Endothelial cell of umbilical vein (primary cell): ENCODE measurements at regions not wholly inside any gene's neighbourhood (a gene's known extent, or its start where the extent isn't known, plus 50 kb on each side); places are given as distances from the start of the nearest gene placed in this dataset.

ENCODE experiments used
- BruUV-seq: library from RNA; stranded (reverse); fragments of 400-500 nt; replicated peaks from 2 replicates; lab custom pipeline; 2021; lab: Mats Ljungman, UMichigan
- CTCF ChIA-PET: fragments of 300-600, 350-600 bp; sonication (Branson Sonifier 250); formaldehyde crosslinking; loops from one replicate; lab custom pipeline; 2021; ENCODE audit warnings: antibody characterized with exemption, inconsistent platforms; lab: Charles Lee
- POLR2A ChIA-PET: fragments of 300-600, 350-600 bp; sonication (Branson Sonifier 250); formaldehyde crosslinking; loops from one replicate; lab custom pipeline; 2021; ENCODE audit warnings: antibody characterized with exemption, inconsistent platforms; lab: Charles Lee
- DNase-seq: peaks from one replicate; pipeline ENCODE4 v3.0.0-alpha.2; 2011; ENCODE audit warnings: low read depth, low spot score
- FAIRE-seq: peaks from 2 replicates; lab custom pipeline; 2011; peaks lifted over from hg19 to GRCh38; lab: Jason Lieb, UNC
- H2AFZ ChIP-seq: 2 replicates; pipeline ENCODE4 v1.6.0; 2012; ENCODE audit warnings: low read depth, low read length, control low read depth, inconsistent platforms
- H3K27ac ChIP-seq: 2 replicates; pipeline ENCODE4 v1.5.1; 2011; ENCODE audit warnings: low read depth, mild to moderate bottlenecking, control low read depth, low read length, moderate library complexity; ENCODE audit not compliant: insufficient read depth
- H3K27me3 ChIP-seq, 2 experiments: 2 replicates each; pipeline versions ENCODE4 v1.6.0 to v1.6.1; 2011; ENCODE audit warnings: low read length in 2 of 2, mixed read lengths in 1 of 2; ENCODE audit not compliant: control insufficient read depth in 2 of 2, insufficient read depth in 2 of 2
- H3K36me3 ChIP-seq, 2 experiments: 2 replicates in 1 of 2; 3 replicates in 1 of 2; pipeline ENCODE4 v1.5.1; 2011; ENCODE audit warnings: low read length in 2 of 2, mild to moderate bottlenecking in 1 of 2, moderate library complexity in 1 of 2; ENCODE audit not compliant: control insufficient read depth in 2 of 2, insufficient read depth in 2 of 2; ENCODE audit errors: extremely low read depth in 1 of 2
- H3K4me1 ChIP-seq: 3 replicates; pipeline ENCODE4 v1.5.1; 2011; ENCODE audit warnings: mild to moderate bottlenecking, low read length; ENCODE audit not compliant: control insufficient read depth, insufficient read depth; ENCODE audit errors: extremely low read depth
- H3K4me2 ChIP-seq: 2 replicates; pipeline ENCODE4 v1.6.1; 2011; ENCODE audit warnings: low read length, control low read depth, mixed read lengths; ENCODE audit not compliant: insufficient read depth
- H3K4me3 ChIP-seq, 3 experiments: fragments of 200-600 bp in 1 of 3; sonication (generic), shearing (Covaris generic) in 1 of 3; replicated peaks in 1 of 3; 2 replicates each; pipeline ENCODE4 v1.5.1; 2011 to 2016; ENCODE audit warnings: control low read depth in 3 of 3, low read length in 3 of 3, mild to moderate bottlenecking in 2 of 3, inconsistent platforms in 1 of 3, low read depth in 1 of 3, moderate library complexity in 1 of 3; ENCODE audit not compliant: insufficient read depth in 1 of 3
- H3K79me2 ChIP-seq: 2 replicates; pipeline ENCODE4 v1.6.0; 2012; ENCODE audit warnings: low read length, inconsistent platforms; ENCODE audit not compliant: control insufficient read depth, insufficient read depth
- H3K9ac ChIP-seq: replicated peaks from 2 replicates; pipeline ENCODE3; 2011; ENCODE audit warnings: low read length, control low read depth; ENCODE audit not compliant: insufficient read depth; ENCODE audit errors: extremely low read depth
- H3K9me1 ChIP-seq: replicated peaks from 3 replicates; pipeline ENCODE4 v1.6.0; 2011; ENCODE audit warnings: mild to moderate bottlenecking, low read length; ENCODE audit not compliant: control insufficient read depth, insufficient read depth; ENCODE audit errors: extremely low read depth
- H3K9me3 ChIP-seq: replicated peaks from 2 replicates; pipeline ENCODE4 v1.5.1; 2012; ENCODE audit warnings: low read length, inconsistent platforms; ENCODE audit not compliant: control insufficient read depth, insufficient read depth
- H4K20me1 ChIP-seq: replicated peaks from 2 replicates; pipeline ENCODE3; 2011; ENCODE audit warnings: mild to moderate bottlenecking, low read length; ENCODE audit not compliant: control insufficient read depth, insufficient read depth; ENCODE audit errors: extremely low read depth
- EZH2 ChIP-seq: IDR thresholded peaks from 2 replicates; pipeline ENCODE4 v1.6.1; 2012; ENCODE audit warnings: borderline replicate concordance, low read depth, mild to moderate bottlenecking, moderate library complexity, low read length, inconsistent platforms; ENCODE audit not compliant: severe bottlenecking
- FOS ChIP-seq: IDR thresholded peaks from 2 replicates; pipeline ENCODE4 v1.6.1; 2011; ENCODE audit warnings: mild to moderate bottlenecking, low read length, moderate library complexity, borderline replicate concordance; ENCODE audit not compliant: insufficient read depth
- GATA2 ChIP-seq: IDR thresholded peaks from 2 replicates; pipeline ENCODE4 v1.7.0; 2011; ENCODE audit warnings: low read depth, mild to moderate bottlenecking, moderate library complexity, mixed read lengths, low read length; ENCODE audit not compliant: insufficient read length, insufficient read depth
- JUN ChIP-seq: IDR thresholded peaks from 2 replicates; pipeline ENCODE4 v1.6.1; 2011; ENCODE audit warnings: borderline replicate concordance, low read depth; ENCODE audit not compliant: insufficient read length, insufficient read depth
- MYC ChIP-seq: IDR thresholded peaks from one replicate; pipeline ENCODE4 v1.6.1; 2011; ENCODE audit warnings: mild to moderate bottlenecking, low read depth, low read length
- POLR2A ChIP-seq: IDR thresholded peaks from 2 replicates; pipeline ENCODE4 v1.6.1; 2012; ENCODE audit warnings: low read depth, mild to moderate bottlenecking, control low read depth, low read length
- POLR2AphosphoS5 ChIP-seq: IDR thresholded peaks from 2 replicates; pipeline ENCODE4 v1.6.1; 2012; ENCODE audit warnings: low read depth, mild to moderate bottlenecking, control low read depth, low read length, moderate library complexity; ENCODE audit not compliant: insufficient read depth
- dilution Hi-C: fragments of 300-500 bp; cut with MboI; formaldehyde crosslinking; loops from one replicate; pipeline ENCODE4 v1.15.0; 2019; ENCODE audit warnings: low sequenced_read_pairs; ENCODE audit not compliant: extremely low pct_ligation_motif_present
- intact Hi-C: fragments of 100-400 bp; cut with micrococcal nuclease; formaldehyde crosslinking; loops from one replicate; pipeline ENCODE4 v1.10.0; 2022
- TF ChIP-seq, protein P1 (sequence below): IDR thresholded peaks from 2 replicates; pipeline ENCODE4 v1.6.1; 2011; ENCODE audit not compliant: insufficient read depth, insufficient read length
- TF ChIP-seq, protein P2 (sequence below), 2 donors: IDR thresholded peaks; 1 replicate in 1 of 2; 2 replicates in 1 of 2; pipeline ENCODE4 v1.5.1; 2011; ENCODE audit warnings: low read length in 2 of 2, mild to moderate bottlenecking in 2 of 2, moderate library complexity in 2 of 2, control low read depth in 1 of 2, inconsistent platforms in 1 of 2, low read depth in 1 of 2; ENCODE audit not compliant: insufficient read depth in 1 of 2; ENCODE audit errors: extremely low read depth in 1 of 2

DNA sequence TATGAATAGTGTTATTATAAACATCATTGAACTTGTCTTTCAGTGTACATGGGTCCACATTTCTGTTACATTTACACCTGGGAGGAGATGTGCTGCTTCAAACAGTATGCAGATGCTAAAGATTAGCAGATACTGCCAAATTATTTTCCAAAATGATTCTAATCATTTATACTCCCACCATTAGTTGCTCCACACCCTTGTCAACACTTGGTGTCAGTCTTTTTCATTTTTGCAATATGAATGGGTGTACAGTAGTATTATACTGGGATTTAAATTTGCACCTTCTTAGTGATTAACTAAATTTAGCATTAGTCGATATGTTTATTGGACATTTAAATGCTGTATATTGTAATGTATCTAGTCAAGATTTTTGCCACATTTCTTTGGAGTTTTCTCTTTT, 131.6 kb upstream of the GRID2 start:
- BruUV-seq: no TSS peak
- Histone ChIP-seq H3K4me3 (no peak overlapping the region), H3K36me3 (no peaks in the 10 kb centered on the region), H3K9ac (no peak overlapping the region), H3K9me1 (no peaks in the 10 kb centered on the region), H3K79me2 (no peaks in the 10 kb centered on the region), H3K4me1 (no peaks in the 10 kb centered on the region), H2AFZ (no peak overlapping the region), H3K4me2 (no peak overlapping the region), H4K20me1 (no peaks in the 10 kb centered on the region), H3K9me3 (no peaks in the 10 kb centered on the region), H3K27ac (no peak overlapping the region), H3K27me3 (no peaks in the 10 kb centered on the region)
- TF ChIP-seq, protein P1, sequence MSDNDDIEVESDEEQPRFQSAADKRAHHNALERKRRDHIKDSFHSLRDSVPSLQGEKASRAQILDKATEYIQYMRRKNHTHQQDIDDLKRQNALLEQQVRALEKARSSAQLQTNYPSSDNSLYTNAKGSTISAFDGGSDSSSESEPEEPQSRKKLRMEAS: no peak
- TF ChIP-seq FOS (no peak), JUN (no peak), MYC (no peak), GATA2 (no peak), EZH2 (no peak), POLR2A (no peak), POLR2AphosphoS5 (no peak)
- TF ChIP-seq, protein P2, sequence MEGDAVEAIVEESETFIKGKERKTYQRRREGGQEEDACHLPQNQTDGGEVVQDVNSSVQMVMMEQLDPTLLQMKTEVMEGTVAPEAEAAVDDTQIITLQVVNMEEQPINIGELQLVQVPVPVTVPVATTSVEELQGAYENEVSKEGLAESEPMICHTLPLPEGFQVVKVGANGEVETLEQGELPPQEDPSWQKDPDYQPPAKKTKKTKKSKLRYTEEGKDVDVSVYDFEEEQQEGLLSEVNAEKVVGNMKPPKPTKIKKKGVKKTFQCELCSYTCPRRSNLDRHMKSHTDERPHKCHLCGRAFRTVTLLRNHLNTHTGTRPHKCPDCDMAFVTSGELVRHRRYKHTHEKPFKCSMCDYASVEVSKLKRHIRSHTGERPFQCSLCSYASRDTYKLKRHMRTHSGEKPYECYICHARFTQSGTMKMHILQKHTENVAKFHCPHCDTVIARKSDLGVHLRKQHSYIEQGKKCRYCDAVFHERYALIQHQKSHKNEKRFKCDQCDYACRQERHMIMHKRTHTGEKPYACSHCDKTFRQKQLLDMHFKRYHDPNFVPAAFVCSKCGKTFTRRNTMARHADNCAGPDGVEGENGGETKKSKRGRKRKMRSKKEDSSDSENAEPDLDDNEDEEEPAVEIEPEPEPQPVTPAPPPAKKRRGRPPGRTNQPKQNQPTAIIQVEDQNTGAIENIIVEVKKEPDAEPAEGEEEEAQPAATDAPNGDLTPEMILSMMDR (IDR thresholded peaks at IDR 0.05; ENCODE audit: extremely low read depth in 1 of 2, insufficient read depth in 1 of 2, low read depth in 1 of 2, low read length in 2 of 2): no peak
- ChIA-PET CTCF (no interaction called here), POLR2A (no interaction called here)
- FAIRE-seq (no peak), DNase-seq (no peak)
- dilution Hi-C loops: no loop called here
- intact Hi-C loops: no loop called here
